ENCODE measurements at regions not wholly inside any gene's neighbourhood (a gene's known extent, or its start where the extent isn't known, plus 50 kb on each side); places are given as distances from the start of the nearest gene placed in this dataset.
"Not testable (repeated sequence)": the region's sequence is repeated elsewhere in the genome, so short reads cannot be mapped to it uniquely, and the experiment has no call there.

- Histone ChIP-seq H3K4me1 (peaks cover 0 to 5% (median 0%) of the 10 kb centered on the region in 6 donors), H3K27me3 (replicated peaks in 1 of 7) (no peaks in the 10 kb centered on the region), H3K4me3 (no peak overlapping the region), H3K36me3 (no peaks in the 10 kb centered on the region), H3K27ac (no peak overlapping the region), H3K9me3 (no peaks in the 10 kb centered on the region)
- no peak for TF ChIP-seq POLR2AphosphoS5 (IDR thresholded peaks at IDR 0.05)
- no peak for TF ChIP-seq POLR2A (IDR thresholded peaks at IDR 0.05)
- TF ChIP-seq CTCF (IDR thresholded peaks at IDR 0.05 in 8 of 11, conservative IDR thresholded peaks at IDR 0.05 in 3 of 11), result no peak
- intact Hi-C loops (cut with DNase I; ENCODE audit: low total_unique reads), result no loop called here
- DNase-seq, result no peak
- 68 to 82% (median 77%) methylated on average over 3 of the region's 3 CpGs for WGBS, 5 donors
These were observed 317.1 kb downstream of the BCAT1 start for GRCh38 chr12:24631676-24632426.

DNA sequence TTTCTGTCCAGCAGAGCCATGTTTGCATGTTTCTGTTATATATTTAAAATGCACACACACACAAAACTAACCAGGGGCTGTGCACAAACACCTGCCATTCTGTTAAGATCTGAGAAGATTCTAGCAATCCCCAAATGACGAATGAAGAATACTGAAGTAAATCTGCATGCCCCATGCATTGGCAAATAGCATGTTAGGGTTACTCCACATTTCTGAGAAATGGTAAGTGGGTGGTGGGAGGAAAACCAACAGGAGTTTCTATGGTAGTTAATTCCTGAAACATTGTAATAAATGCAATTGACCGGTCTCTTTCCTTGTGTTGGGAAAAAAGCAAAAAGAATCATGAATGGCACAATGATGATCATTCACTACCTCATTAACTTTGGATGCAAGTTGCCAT is 318.0 kb downstream of the BCAT1 start:
- 84 to 94% (median 90%) methylated on average over 2 of the region's 2 CpGs for WGBS, 5 donors

DNA sequence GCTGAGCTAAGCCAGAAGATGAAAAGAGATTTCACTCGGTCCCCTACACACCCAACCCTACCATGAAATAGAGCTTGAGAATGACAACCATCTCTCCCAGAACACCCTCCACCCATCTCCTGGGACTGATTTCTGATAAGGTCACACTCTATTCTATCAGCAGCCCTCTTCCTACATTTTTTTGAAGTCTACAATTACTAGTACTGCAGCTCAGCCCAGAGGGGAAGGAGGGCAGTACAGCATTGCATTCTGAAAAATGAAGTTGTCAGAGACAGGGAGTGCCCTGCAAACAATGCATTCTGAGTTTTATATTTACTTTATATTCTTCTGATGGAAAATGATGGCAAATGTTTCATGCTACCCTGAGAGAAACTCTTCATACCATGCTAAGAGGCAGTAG is 318.5 kb downstream of the BCAT1 start:
- H3K27ac ChIP-seq, result no peak overlapping the region
- intact Hi-C loops (cut with DNase I; ENCODE audit: low total_unique reads), result no loop called here
- no peak for TF ChIP-seq CTCF (IDR thresholded peaks at IDR 0.05 in 8 of 11, conservative IDR thresholded peaks at IDR 0.05 in 3 of 11)
- no peaks in the 10 kb centered on the region for H3K9me3 ChIP-seq
- no peaks in the 10 kb centered on the region for H3K36me3 ChIP-seq
- peaks cover 0 to 5% (median 0%) of the 10 kb centered on the region in 6 donors for H3K4me1 ChIP-seq
- H3K27me3 ChIP-seq (replicated peaks in 1 of 7), result no peaks in the 10 kb centered on the region
- DNase-seq, result no peak
- 87 to 97% (median 91%) methylated on average over 1 of the region's 1 CpG for WGBS, 5 donors
- H3K4me3 ChIP-seq, result no peak overlapping the region

More for the DNA sequence above, 318.0 kb downstream of the BCAT1 start:
- no peak overlapping the region for H3K27ac ChIP-seq
- no peaks in the 10 kb centered on the region for H3K27me3 ChIP-seq (replicated peaks in 1 of 7)
- no peaks in the 10 kb centered on the region for H3K36me3 ChIP-seq
- H3K9me3 ChIP-seq, result no peaks in the 10 kb centered on the region
- no peak overlapping the region for H3K4me3 ChIP-seq
- no peak for DNase-seq
- intact Hi-C loops (cut with DNase I; ENCODE audit: low total_unique reads), result no loop called here
- H3K4me1 ChIP-seq, result peaks cover 0 to 5% (median 0%) of the 10 kb centered on the region in 6 donors
- no peak for TF ChIP-seq POLR2AphosphoS5 (IDR thresholded peaks at IDR 0.05)
- TF ChIP-seq POLR2A (IDR thresholded peaks at IDR 0.05), result no peak
- no peak for TF ChIP-seq CTCF (IDR thresholded peaks at IDR 0.05 in 8 of 11, conservative IDR thresholded peaks at IDR 0.05 in 3 of 11)

DNA sequence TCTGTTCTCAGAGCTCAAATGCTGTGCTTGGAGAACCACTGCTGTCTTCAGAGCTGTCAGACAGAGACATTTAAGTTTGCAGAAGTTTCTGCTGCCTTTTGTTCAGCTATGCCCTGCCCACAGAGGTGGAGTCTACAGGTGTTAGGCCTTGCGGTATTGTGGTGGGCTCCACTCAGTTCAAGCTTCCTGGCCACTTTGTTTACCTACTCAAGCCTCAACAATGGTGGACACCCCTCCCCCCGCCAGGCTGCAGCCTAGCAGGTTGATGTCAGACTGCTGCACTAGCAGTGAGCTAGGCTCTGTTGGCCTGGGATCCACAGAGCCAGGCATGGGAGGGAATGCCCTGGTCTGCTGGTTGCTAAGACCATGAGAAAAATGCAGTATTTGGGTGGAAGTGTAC is 323.8 kb downstream of the BCAT1 start:
- intact Hi-C loops (cut with DNase I; ENCODE audit: low total_unique reads), result no loop called here
- no peaks in the 10 kb centered on the region for H3K27me3 ChIP-seq (replicated peaks in 1 of 7)
- H3K4me3 ChIP-seq, result no peak overlapping the region
- H3K27ac ChIP-seq, result no peak overlapping the region
- peaks cover 0 to 8% (median 4%) of the 10 kb centered on the region in 8 donors for H3K9me3 ChIP-seq
- WGBS, 5 donors, result 85 to 100% (median 90%) methylated on average over 2 of the region's 2 CpGs; no CpG with 5 or more reads in 1 of the 5 donors
- no peak for TF ChIP-seq CTCF (IDR thresholded peaks at IDR 0.05 in 8 of 11, conservative IDR thresholded peaks at IDR 0.05 in 3 of 11)
- no peak for TF ChIP-seq POLR2AphosphoS5 (IDR thresholded peaks at IDR 0.05)
- TF ChIP-seq POLR2A (IDR thresholded peaks at IDR 0.05), result no peak
- H3K4me1 ChIP-seq, result no peaks in the 10 kb centered on the region
- DNase-seq, result no peak
- no peaks in the 10 kb centered on the region for H3K36me3 ChIP-seq

- H3K27ac ChIP-seq; H3K4me3 ChIP-seq; H3K36me3 ChIP-seq; intact Hi-C loops (cut with DNase I; ENCODE audit: low total_unique reads); H3K4me1 ChIP-seq; H3K27me3 ChIP-seq (replicated peaks in 1 of 7); H3K9me3 ChIP-seq; DNase-seq: not testable (repeated sequence)
- WGBS, 5 donors, result 94 to 97% (median 97%) methylated on average over 6 of the region's 6 CpGs
These were observed 328.9 kb downstream of the BCAT1 start for GRCh38 chr12:24619954-24620353.

All from spleen (tissue), 11 donors.